Right atrium auricular region (tissue), 2 donors: ENCODE measurements at regions not wholly inside any gene's neighbourhood (a gene's known extent, or its start where the extent isn't known, plus 50 kb on each side); places are given as distances from the start of the nearest gene placed in this dataset.

Experiments
- DNase-seq: peaks from one replicate; pipeline ENCODE4 v3.0.0-alpha.2; 2019; ENCODE audit warnings: low spot score
- H3K27ac ChIP-seq, 2 donors: fragments of 200-600 bp; sonication (generic); 1 replicate in 1 of 2; 2 replicates in 1 of 2; pipeline ENCODE4 v1.5.1; 2016 to 2019
- H3K27me3 ChIP-seq, 2 donors: fragments of 200-600 bp; sonication (generic); one replicate each; pipeline versions ENCODE4 v1.5.1 to v1.6.0; 2017 to 2019
- H3K36me3 ChIP-seq: fragments of 200-600 bp; sonication (generic); one replicate; pipeline ENCODE4 v1.5.1; 2016
- H3K4me1 ChIP-seq, 2 donors: fragments of 200-600 bp; sonication (generic); one replicate each; pipeline versions ENCODE4 v1.5.1 to v1.6.0; 2017 to 2019
- H3K4me3 ChIP-seq, 2 donors: fragments of 200-600 bp; sonication (generic); 1 replicate in 1 of 2; 2 replicates in 1 of 2; pipeline ENCODE4 v1.5.1; 2017 to 2019; ENCODE audit warnings: mild to moderate bottlenecking in 1 of 2, moderate library complexity in 1 of 2
- H3K9me3 ChIP-seq, 2 donors: fragments of 200-600 bp; sonication (generic); one replicate each; pipeline ENCODE4 v1.5.1; 2019
- TF ChIP-seq, protein P1 (sequence below), 2 donors: fragments of 200-600 bp; sonication (generic); IDR thresholded peaks; one replicate each; pipeline ENCODE4 v1.5.1; 2019; ENCODE audit warnings: antibody characterized with exemption in 2 of 2

DNA sequence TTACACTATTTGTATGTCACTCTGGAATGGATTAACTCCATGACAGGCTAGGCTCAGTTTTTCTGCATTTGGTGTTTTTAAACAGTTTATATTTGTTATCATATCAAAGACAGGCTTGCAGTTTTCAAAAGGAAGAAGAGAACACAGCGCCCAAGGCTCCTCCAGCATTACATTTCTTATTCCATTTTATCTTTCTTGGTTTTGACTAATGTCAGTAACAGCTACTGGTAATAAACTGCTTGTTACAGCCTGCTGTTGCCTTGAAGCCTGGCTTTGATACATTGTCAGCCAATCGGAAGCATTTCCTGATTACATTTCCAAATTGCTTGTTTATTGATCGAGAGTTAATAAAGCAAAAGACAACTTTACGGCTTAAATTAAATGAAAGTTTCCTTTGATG lies 166.0 kb upstream of the MDFIC start:
- no peaks in the 10 kb centered on the region for H3K9me3 ChIP-seq
- no peaks in the 10 kb centered on the region for H3K4me1 ChIP-seq
- H3K4me3 ChIP-seq, result no peak overlapping the region
- no peak overlapping the region for H3K27ac ChIP-seq
- no peaks in the 10 kb centered on the region for H3K36me3 ChIP-seq
- TF ChIP-seq, protein P1, sequence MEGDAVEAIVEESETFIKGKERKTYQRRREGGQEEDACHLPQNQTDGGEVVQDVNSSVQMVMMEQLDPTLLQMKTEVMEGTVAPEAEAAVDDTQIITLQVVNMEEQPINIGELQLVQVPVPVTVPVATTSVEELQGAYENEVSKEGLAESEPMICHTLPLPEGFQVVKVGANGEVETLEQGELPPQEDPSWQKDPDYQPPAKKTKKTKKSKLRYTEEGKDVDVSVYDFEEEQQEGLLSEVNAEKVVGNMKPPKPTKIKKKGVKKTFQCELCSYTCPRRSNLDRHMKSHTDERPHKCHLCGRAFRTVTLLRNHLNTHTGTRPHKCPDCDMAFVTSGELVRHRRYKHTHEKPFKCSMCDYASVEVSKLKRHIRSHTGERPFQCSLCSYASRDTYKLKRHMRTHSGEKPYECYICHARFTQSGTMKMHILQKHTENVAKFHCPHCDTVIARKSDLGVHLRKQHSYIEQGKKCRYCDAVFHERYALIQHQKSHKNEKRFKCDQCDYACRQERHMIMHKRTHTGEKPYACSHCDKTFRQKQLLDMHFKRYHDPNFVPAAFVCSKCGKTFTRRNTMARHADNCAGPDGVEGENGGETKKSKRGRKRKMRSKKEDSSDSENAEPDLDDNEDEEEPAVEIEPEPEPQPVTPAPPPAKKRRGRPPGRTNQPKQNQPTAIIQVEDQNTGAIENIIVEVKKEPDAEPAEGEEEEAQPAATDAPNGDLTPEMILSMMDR (IDR thresholded peaks at IDR 0.05), result no peak
- H3K27me3 ChIP-seq, result no peaks in the 10 kb centered on the region
- no peak for DNase-seq

DNA sequence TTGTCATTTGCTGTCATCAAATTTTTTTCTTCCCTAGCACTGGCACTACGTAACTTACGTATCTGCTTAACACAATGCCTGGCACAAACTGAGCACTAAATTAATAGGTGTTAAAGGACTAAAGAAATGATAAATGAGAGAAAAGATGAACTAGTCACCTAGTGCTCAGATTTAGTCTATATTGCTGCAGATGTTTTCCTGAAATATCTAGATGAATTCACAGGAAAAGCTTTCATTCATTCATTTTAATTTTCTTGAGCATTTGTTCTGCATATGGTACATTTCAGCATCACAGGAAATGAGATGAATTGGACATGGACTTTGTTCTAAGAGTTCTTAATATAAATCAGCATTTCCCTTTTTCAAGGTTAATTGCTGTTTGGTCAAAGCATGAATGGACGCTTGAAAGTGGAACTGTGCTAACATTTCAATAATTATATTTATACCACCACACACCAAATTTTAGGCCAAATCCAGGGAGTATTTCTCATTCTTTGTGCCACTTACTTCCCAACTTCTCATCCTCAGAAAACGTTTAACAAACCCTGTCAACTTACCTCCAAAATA lies 163.2 kb upstream of the MDFIC start:
- no peak for DNase-seq
- no peaks in the 10 kb centered on the region for H3K4me1 ChIP-seq
- H3K4me3 ChIP-seq, result no peak overlapping the region
- TF ChIP-seq, protein P1 (IDR thresholded peaks at IDR 0.05), result no peak
- H3K27me3 ChIP-seq, result no peaks in the 10 kb centered on the region
- no peak overlapping the region for H3K27ac ChIP-seq
- no peaks in the 10 kb centered on the region for H3K9me3 ChIP-seq
- H3K36me3 ChIP-seq, result no peaks in the 10 kb centered on the region

DNA sequence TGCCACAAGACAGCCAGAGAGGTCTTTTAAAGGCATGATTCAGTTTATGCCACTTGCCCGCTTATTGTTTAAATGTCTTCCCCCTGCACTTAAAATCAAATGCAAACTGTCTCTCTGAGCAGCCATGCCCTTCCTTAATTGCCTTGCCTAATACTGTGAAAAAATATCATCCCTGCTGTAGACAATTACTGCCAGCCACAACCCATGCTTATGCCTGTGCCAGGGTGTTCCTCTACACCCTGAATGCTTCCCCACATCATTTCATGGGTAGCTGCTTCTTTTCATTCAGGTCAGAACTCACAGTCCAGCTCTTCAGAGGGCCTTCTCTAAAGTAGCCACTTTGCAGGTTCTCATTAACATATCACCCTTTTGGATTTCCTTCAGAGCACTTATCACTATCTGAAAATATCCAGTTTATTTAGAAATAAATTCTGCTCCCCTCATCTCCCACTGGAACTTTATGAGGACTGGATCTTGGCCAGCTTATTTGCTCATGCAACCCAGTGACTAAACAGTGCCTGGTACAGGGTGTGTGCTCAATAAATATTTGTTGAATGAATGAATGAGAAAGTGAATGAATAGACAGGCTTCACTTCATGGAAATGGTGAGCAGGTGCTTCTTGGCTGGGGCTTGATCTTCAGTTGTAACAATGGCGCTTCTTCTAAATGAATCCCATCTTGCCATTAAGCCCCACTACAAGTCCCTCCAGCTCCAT lies 162.4 kb upstream of the MDFIC start:
- Histone ChIP-seq H3K36me3 (no peaks in the 10 kb centered on the region), H3K27me3 (no peaks in the 10 kb centered on the region), H3K9me3 (no peaks in the 10 kb centered on the region), H3K4me1 (no peaks in the 10 kb centered on the region), H3K27ac (no peak overlapping the region), H3K4me3 (no peak overlapping the region)
- TF ChIP-seq, protein P1 (IDR thresholded peaks at IDR 0.05), result no peak
- no peak for DNase-seq

DNA sequence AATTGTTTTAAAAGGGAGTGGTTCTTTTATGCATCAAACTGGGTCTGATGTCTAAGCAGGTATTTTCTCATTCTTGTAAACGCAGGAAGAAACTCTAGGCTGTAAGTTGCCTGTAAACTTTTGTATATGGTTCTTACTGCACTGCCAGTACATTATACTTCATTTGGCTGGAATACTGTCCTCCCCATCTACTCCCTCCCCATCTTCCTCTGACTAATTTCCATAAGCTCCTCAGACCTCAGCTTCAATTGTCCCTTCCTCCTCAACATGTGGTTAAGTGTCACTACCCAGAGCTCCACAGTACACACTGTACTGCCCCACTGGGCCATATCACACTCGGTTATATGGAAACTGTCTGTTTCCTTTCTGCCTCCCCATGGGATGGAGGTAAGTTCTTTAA lies 161.4 kb upstream of the MDFIC start:
- Histone ChIP-seq H3K4me1 (no peaks in the 10 kb centered on the region), H3K27me3 (no peaks in the 10 kb centered on the region), H3K27ac (no peak overlapping the region), H3K4me3 (no peak overlapping the region), H3K36me3 (no peaks in the 10 kb centered on the region), H3K9me3 (no peaks in the 10 kb centered on the region)
- DNase-seq, result no peak
- TF ChIP-seq, protein P1 (IDR thresholded peaks at IDR 0.05), result no peak

DNA sequence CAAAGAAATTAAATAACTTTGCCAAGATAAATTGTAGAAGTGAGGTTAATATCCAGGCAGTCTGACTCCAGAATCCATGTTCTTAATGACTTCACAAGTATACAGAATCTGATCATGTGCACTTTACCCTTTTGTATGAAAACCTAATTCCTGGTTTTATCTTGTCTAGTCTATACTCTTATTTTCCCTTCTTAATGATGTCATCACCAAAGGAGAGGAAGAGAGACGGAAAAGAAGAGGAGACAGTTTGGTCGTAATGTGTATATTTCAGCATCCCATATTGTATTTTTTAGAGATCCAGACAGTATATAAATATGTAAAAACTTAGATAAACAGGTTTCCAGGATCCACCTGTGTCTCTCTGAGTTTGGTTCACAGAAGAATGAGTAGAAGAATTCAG lies 159.9 kb upstream of the MDFIC start:
- Histone ChIP-seq H3K27ac (no peak overlapping the region), H3K4me3 (no peak overlapping the region), H3K27me3 (no peaks in the 10 kb centered on the region), H3K36me3 (no peaks in the 10 kb centered on the region), H3K4me1 (no peaks in the 10 kb centered on the region), H3K9me3 (no peaks in the 10 kb centered on the region)
- no peak for DNase-seq
- TF ChIP-seq, protein P1 (IDR thresholded peaks at IDR 0.05), result no peak
